ENCODE measurements at regions not wholly inside any gene's neighbourhood (a gene's known extent, or its start where the extent isn't known, plus 50 kb on each side); places are given as distances from the start of the nearest gene placed in this dataset.

DNA sequence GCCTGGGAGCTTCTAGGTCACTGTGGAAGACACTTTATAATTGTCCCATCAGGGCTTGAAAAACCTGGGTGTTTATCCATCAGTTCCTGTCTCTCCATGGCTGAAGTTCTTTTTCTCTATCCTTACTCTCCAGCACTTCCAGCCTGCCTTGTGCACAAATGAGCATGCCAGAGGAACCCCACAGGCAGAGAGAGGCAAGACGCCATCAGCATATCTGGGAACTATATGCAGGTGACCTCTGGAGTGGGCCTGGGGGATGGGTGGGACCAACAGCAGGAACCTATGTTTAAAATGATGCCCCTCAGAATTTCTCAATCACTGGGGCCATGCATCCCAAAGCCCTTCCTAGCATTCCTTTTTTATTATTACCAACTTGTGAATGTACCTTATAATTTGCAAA lies 156.2 kb upstream of the PARD3B start:
- WGBS, 2 donors (ENCODE audit: low coverage in 1 of 2), result 88 to 100% methylated on average over 1 of the region's 1 CpG
- H3K4me1 ChIP-seq, result no peaks in the 10 kb centered on the region
- intact Hi-C loops (cut with DNase I; ENCODE audit: low total_unique reads), result no loop called here
- TF ChIP-seq EP300 (IDR thresholded peaks at IDR 0.05; ENCODE audit: low read depth) (no peak), POLR2AphosphoS5 (IDR thresholded peaks at IDR 0.05) (no peak), POLR2A (IDR thresholded peaks at IDR 0.05) (no peak)
- TF ChIP-seq, protein P1, sequence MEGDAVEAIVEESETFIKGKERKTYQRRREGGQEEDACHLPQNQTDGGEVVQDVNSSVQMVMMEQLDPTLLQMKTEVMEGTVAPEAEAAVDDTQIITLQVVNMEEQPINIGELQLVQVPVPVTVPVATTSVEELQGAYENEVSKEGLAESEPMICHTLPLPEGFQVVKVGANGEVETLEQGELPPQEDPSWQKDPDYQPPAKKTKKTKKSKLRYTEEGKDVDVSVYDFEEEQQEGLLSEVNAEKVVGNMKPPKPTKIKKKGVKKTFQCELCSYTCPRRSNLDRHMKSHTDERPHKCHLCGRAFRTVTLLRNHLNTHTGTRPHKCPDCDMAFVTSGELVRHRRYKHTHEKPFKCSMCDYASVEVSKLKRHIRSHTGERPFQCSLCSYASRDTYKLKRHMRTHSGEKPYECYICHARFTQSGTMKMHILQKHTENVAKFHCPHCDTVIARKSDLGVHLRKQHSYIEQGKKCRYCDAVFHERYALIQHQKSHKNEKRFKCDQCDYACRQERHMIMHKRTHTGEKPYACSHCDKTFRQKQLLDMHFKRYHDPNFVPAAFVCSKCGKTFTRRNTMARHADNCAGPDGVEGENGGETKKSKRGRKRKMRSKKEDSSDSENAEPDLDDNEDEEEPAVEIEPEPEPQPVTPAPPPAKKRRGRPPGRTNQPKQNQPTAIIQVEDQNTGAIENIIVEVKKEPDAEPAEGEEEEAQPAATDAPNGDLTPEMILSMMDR (IDR thresholded peaks at IDR 0.05), result no peak
- H3K36me3 ChIP-seq, result no peaks in the 10 kb centered on the region
- no peak overlapping the region for H3K4me3 ChIP-seq
- in situ Hi-C loops (cut with MboI; ENCODE audit: low pct_ligation_motif_present in 1 of 4, low pct_unique_long_range_greater_than_20kb in 1 of 4, low sequenced_read_pairs in 3 of 4), result no loop called here
- H3K27me3 ChIP-seq, result no peaks in the 10 kb centered on the region
- H3K27ac ChIP-seq, result no peak overlapping the region
- H3K9me3 ChIP-seq, result no peaks in the 10 kb centered on the region
- no peak for DNase-seq

DNA sequence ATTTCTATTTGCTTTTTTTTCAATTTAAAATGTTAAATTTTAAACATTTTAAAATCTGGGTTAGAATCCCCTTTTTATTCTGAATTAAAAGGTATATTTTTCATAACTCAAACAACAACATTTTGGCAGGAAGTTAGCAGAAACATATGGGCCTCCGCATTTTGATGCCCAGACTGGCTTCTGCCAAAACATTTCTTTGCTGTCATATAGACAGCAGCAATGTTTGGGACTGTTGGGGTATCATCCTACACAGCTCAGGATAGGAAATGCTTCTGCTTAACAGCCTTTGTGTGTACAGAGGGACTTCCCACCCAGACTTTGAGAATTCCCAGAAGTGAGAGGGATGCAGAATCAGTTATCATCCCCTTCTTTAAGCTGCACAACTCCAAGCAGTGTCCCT lies 155.4 kb upstream of the PARD3B start:
- intact Hi-C loops (cut with DNase I; ENCODE audit: low total_unique reads), result no loop called here

DNA sequence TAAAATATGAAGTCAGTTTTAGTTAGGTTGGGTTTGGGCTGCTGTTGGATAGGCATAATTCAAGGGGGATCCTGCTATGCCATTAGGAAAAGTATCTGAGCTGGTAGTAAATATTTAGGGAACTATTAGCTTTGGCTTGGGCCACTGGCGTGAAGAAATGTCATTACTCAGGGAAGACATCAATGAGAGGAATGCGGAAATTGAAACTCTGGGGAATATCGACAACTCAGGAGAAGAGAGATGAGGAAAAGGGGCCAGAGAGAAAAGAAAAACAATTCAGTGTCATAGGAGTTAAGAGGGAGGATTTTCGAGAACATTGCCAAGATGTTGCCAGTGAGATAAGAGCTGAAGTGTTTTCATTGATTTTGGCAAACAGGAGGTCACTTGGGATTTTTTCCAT lies 149.7 kb upstream of the PARD3B start:
- no peaks in the 10 kb centered on the region for H3K36me3 ChIP-seq

More for the DNA sequence above, 155.4 kb upstream of the PARD3B start:
- H3K27ac ChIP-seq, result no peak overlapping the region
- H3K4me3 ChIP-seq, result no peak overlapping the region
- H3K36me3 ChIP-seq, result no peaks in the 10 kb centered on the region
- TF ChIP-seq EP300 (IDR thresholded peaks at IDR 0.05; ENCODE audit: low read depth), result no peak
- TF ChIP-seq POLR2AphosphoS5 (IDR thresholded peaks at IDR 0.05), result no peak
- TF ChIP-seq, protein P1 (IDR thresholded peaks at IDR 0.05), result no peak
- TF ChIP-seq POLR2A (IDR thresholded peaks at IDR 0.05), result no peak
- no peaks in the 10 kb centered on the region for H3K9me3 ChIP-seq
- DNase-seq, result no peak
- WGBS, 2 donors (ENCODE audit: low coverage in 1 of 2), result 88 to 93% methylated on average over 1 of the region's 1 CpG
- no peaks in the 10 kb centered on the region for H3K27me3 ChIP-seq
- in situ Hi-C loops (cut with MboI; ENCODE audit: low pct_ligation_motif_present in 1 of 4, low pct_unique_long_range_greater_than_20kb in 1 of 4, low sequenced_read_pairs in 3 of 4), result no loop called here
- H3K4me1 ChIP-seq, result no peaks in the 10 kb centered on the region

DNA sequence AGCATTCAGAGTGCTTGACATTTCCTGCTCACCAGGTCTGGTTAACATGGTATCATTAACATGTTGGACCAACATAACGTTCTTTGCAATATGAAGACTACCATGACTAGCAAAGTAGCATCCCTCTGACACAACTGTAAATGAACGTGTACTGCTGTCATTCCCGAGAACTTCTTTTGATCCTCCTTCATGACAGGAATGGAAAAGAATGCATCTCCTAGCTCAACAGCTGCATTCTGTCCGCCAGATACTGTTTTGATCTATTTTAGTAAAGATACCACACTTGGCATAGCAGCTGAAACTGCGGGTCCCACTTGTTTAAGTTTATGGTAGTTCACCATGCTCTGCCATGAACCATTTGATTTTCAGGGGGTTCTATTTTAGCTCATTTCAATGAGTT lies 144.2 kb upstream of the PARD3B start:
- H3K27me3 ChIP-seq, result no peaks in the 10 kb centered on the region
- H3K36me3 ChIP-seq, result no peaks in the 10 kb centered on the region
- in situ Hi-C loops (cut with MboI; ENCODE audit: low pct_ligation_motif_present in 1 of 4, low pct_unique_long_range_greater_than_20kb in 1 of 4, low sequenced_read_pairs in 3 of 4), result no loop called here
- DNase-seq, result no peak
- H3K27ac ChIP-seq, result no peak overlapping the region
- H3K4me3 ChIP-seq, result no peak overlapping the region
- H3K9me3 ChIP-seq, result no peaks in the 10 kb centered on the region
- intact Hi-C loops (cut with DNase I; ENCODE audit: low total_unique reads), result no loop called here
- 86 to 100% methylated on average over 3 to 5 of the region's 5 CpGs for WGBS, 2 donors (ENCODE audit: low coverage in 1 of 2)
- no peak for TF ChIP-seq POLR2AphosphoS5 (IDR thresholded peaks at IDR 0.05)
- no peak for TF ChIP-seq POLR2A (IDR thresholded peaks at IDR 0.05)
- no peak for TF ChIP-seq EP300 (IDR thresholded peaks at IDR 0.05; ENCODE audit: low read depth)
- TF ChIP-seq, protein P1 (IDR thresholded peaks at IDR 0.05), result no peak
- H3K4me1 ChIP-seq, result no peaks in the 10 kb centered on the region

More for the DNA sequence above, 149.7 kb upstream of the PARD3B start:
- Histone ChIP-seq H3K27ac (no peak overlapping the region), H3K4me3 (no peak overlapping the region), H3K27me3 (no peaks in the 10 kb centered on the region), H3K4me1 (no peaks in the 10 kb centered on the region), H3K9me3 (no peaks in the 10 kb centered on the region)
- DNase-seq, result no peak
- TF ChIP-seq POLR2AphosphoS5 (IDR thresholded peaks at IDR 0.05), result no peak
- TF ChIP-seq POLR2A (IDR thresholded peaks at IDR 0.05), result no peak
- TF ChIP-seq EP300 (IDR thresholded peaks at IDR 0.05; ENCODE audit: low read depth), result no peak
- TF ChIP-seq, protein P1 (IDR thresholded peaks at IDR 0.05), result no peak
- 85 to 91% methylated on average over 4 of the region's 4 CpGs for WGBS, 2 donors (ENCODE audit: low coverage in 1 of 2)
- in situ Hi-C loops (cut with MboI; ENCODE audit: low pct_ligation_motif_present in 1 of 4, low pct_unique_long_range_greater_than_20kb in 1 of 4, low sequenced_read_pairs in 3 of 4) (no loop called here), intact Hi-C loops (cut with DNase I; ENCODE audit: low total_unique reads) (no loop called here)
